GM12878 (cell line): ENCODE measurements at regions not wholly inside any gene's neighbourhood (a gene's known extent, or its start where the extent isn't known, plus 50 kb on each side); places are given as distances from the start of the nearest gene placed in this dataset.

ENCODE experiments used
- ATAC-seq: fragments of 200-7000 bp; cut with Tn5 transposase; 3 replicates; pipeline ENCODE4 v1.9.1; 2020; ENCODE audit warnings: mild to moderate bottlenecking, moderate library complexity
- BruUV-seq: library from RNA; stranded (reverse); fragments of 400-500 nt; replicated peaks from 2 replicates; lab custom pipeline; 2021; lab: Mats Ljungman, UMichigan
- CTCF ChIA-PET: fragments of 300-600 bp; sonication (Branson Sonifier 250); formaldehyde crosslinking; extraction: SDS; loops from one replicate; lab custom pipeline; 2021; ENCODE audit warnings: inconsistent platforms; lab: Yijun Ruan, JAX
- POLR2A ChIA-PET: fragments of 350-600 bp; formaldehyde crosslinking; extraction: SDS; loops from one replicate; lab custom pipeline; 2021; ENCODE audit warnings: inconsistent platforms; lab: Charles Lee
- RAD21 ChIA-PET: fragments of 300-600 bp; sonication (Branson Sonifier 250); formaldehyde crosslinking; loops from one replicate; lab custom pipeline; 2023; ENCODE audit warnings: antibody characterized with exemption; ENCODE audit not compliant: unreplicated experiment; lab: Charles Lee
- SMC1A ChIA-PET: fragments of 300-600 bp; sonication (Branson Sonifier 250); formaldehyde crosslinking; loops from one replicate; lab custom pipeline; 2023; ENCODE audit not compliant: unreplicated experiment, uncharacterized antibody; lab: Charles Lee
- DNase-seq: peaks from one replicate; pipeline ENCODE4 v3.0.0-alpha.2; 2011; ENCODE audit warnings: low read depth, low spot score
- FAIRE-seq: peaks from 3 replicates; lab custom pipeline; 2011; peaks lifted over from hg19 to GRCh38; lab: Jason Lieb, UNC
- H2AFZ ChIP-seq: 2 replicates; pipeline ENCODE4 v1.6.0; 2011; ENCODE audit warnings: low read depth, low read length, control low read depth; ENCODE audit not compliant: control insufficient read depth
- H3K27ac ChIP-seq: 2 replicates; pipeline ENCODE4 v1.5.1; 2011; ENCODE audit warnings: control low read depth; ENCODE audit not compliant: control insufficient read depth, insufficient read depth
- H3K27me3 ChIP-seq, 2 experiments: replicated peaks in 1 of 2; 2 replicates each; pipeline versions ENCODE4 v1.6.0 to v1.6.1; 2011; ENCODE audit warnings: low read length in 1 of 2; ENCODE audit not compliant: control insufficient read depth in 2 of 2, insufficient read depth in 2 of 2
- H3K36me3 ChIP-seq, 2 experiments: 2 replicates each; pipeline ENCODE4 v1.5.1; 2011; ENCODE audit warnings: low read length in 1 of 2; ENCODE audit not compliant: control insufficient read depth in 2 of 2, insufficient read depth in 2 of 2
- H3K4me1 ChIP-seq: 2 replicates; pipeline ENCODE4 v1.6.1; 2011; ENCODE audit warnings: mild to moderate bottlenecking, low read length, moderate library complexity, mixed read lengths; ENCODE audit not compliant: control insufficient read depth, insufficient read depth
- H3K4me2 ChIP-seq: 2 replicates; pipeline ENCODE4 v1.6.0; 2011; ENCODE audit warnings: control low read depth; ENCODE audit not compliant: control insufficient read depth, insufficient read depth
- H3K4me3 ChIP-seq: fragments of 200-600 bp; sonication (generic); 2 replicates; pipeline ENCODE4 v1.5.1; 2016
- H3K79me2 ChIP-seq: 2 replicates; pipeline ENCODE4 v1.6.0; 2011; ENCODE audit warnings: low read length; ENCODE audit not compliant: control insufficient read depth, insufficient read depth
- H3K9ac ChIP-seq: 2 replicates; pipeline ENCODE4 v1.8.0; 2011; ENCODE audit warnings: low read length, control low read depth, mixed read lengths; ENCODE audit not compliant: control insufficient read depth, insufficient read depth
- H3K9me3 ChIP-seq: replicated peaks from 3 replicates; pipeline ENCODE4 v1.5.1; 2011; ENCODE audit warnings: mild to moderate bottlenecking, low read length; ENCODE audit not compliant: control insufficient read depth, insufficient read depth
- H4K20me1 ChIP-seq: 2 replicates; pipeline ENCODE4 v1.6.0; 2011; ENCODE audit not compliant: control insufficient read depth, insufficient read depth
- BMI1 ChIP-seq: fragments of 450-650 bp; IDR thresholded peaks from 2 replicates; pipeline ENCODE4 v1.6.1; 2016; ENCODE audit warnings: mild to moderate bottlenecking, moderate library complexity, borderline replicate concordance
- BRCA1 ChIP-seq: IDR thresholded peaks from 2 replicates; pipeline ENCODE4 v1.6.1; 2011; ENCODE audit warnings: low read depth, low read length, improper control_type of control experiment
- CEBPB ChIP-seq, 2 experiments: fragments of 150-350 bp in 1 of 2; IDR thresholded peaks; 2 replicates each; pipeline ENCODE4 v1.6.1; 2012 to 2014; ENCODE audit warnings: low read depth in 2 of 2, low read length in 2 of 2, borderline replicate concordance in 1 of 2, inconsistent platforms in 1 of 2
- CHD2 ChIP-seq: IDR thresholded peaks from 2 replicates; pipeline ENCODE4 v1.6.1; 2011; ENCODE audit warnings: low read depth, low read length, improper control_type of control experiment, borderline replicate concordance
- EGR1 ChIP-seq, 2 experiments: IDR thresholded peaks; 1 replicate in 1 of 2; 2 replicates in 1 of 2; pipeline ENCODE4 v1.6.1; 2011 to 2012; ENCODE audit warnings: low read depth in 2 of 2, low read length in 2 of 2, borderline replicate concordance in 1 of 2, mild to moderate bottlenecking in 1 of 2, moderate library complexity in 1 of 2
- GABPA ChIP-seq: IDR thresholded peaks from 2 replicates; pipeline ENCODE4 v1.6.1; 2014; ENCODE audit warnings: antibody characterized with exemption, low read depth, mild to moderate bottlenecking, inconsistent platforms
- HCFC1 ChIP-seq: fragments of 150-350 bp; IDR thresholded peaks from 2 replicates; pipeline ENCODE4 v1.6.1; 2014; ENCODE audit warnings: low read length
- HDGF ChIP-seq: fragments of 450-650 bp; IDR thresholded peaks from 2 replicates; pipeline ENCODE4 v1.6.1; 2016; ENCODE audit warnings: antibody characterized with exemption
- KLF5 ChIP-seq: fragments of 450-650 bp; IDR thresholded peaks from 2 replicates; pipeline ENCODE4 v1.6.1; 2014; ENCODE audit warnings: mild to moderate bottlenecking; ENCODE audit not compliant: partially characterized antibody
- MEF2A ChIP-seq: IDR thresholded peaks from 2 replicates; pipeline ENCODE4 v1.6.1; 2011; ENCODE audit warnings: low read depth, mild to moderate bottlenecking, low read length, moderate library complexity; ENCODE audit not compliant: insufficient read depth
- PML ChIP-seq: IDR thresholded peaks from 2 replicates; pipeline ENCODE4 v1.6.1; 2012; ENCODE audit warnings: low read length, inconsistent platforms
- POU2F2 ChIP-seq: IDR thresholded peaks from 3 replicates; pipeline ENCODE4 v1.6.1; 2011; ENCODE audit warnings: low read depth, mild to moderate bottlenecking, low read length, borderline replicate concordance
- RAD21 ChIP-seq: IDR thresholded peaks from 2 replicates; pipeline ENCODE4 v1.6.1; 2011; ENCODE audit warnings: mild to moderate bottlenecking, low read depth, low read length, moderate library complexity; ENCODE audit not compliant: insufficient read depth
- TCF12 ChIP-seq: IDR thresholded peaks from 2 replicates; pipeline ENCODE4 v1.6.1; 2011; ENCODE audit warnings: low read depth, mild to moderate bottlenecking, low read length
- YBX1 ChIP-seq: fragments of 450-650 bp; IDR thresholded peaks from 2 replicates; pipeline ENCODE4 v1.6.1; 2016; ENCODE audit warnings: antibody characterized with exemption
- ZBED1 ChIP-seq: IDR thresholded peaks from 2 replicates; pipeline ENCODE4 v1.6.1; 2016; ENCODE audit warnings: borderline replicate concordance
- WGBS: methylation state at CpG from one replicate; pipeline ENCODE4 v1.1.6; 2016; ENCODE audit warnings: low lambda C conversion rate; ENCODE audit not compliant: insufficient replicate concordance, insufficient coverage; ENCODE audit errors: missing lambda C conversion rate; 5-methylcytosine and 5-hydroxymethylcytosine counted together
- in situ Hi-C: fragments of 300-500 bp; cut with MboI; formaldehyde crosslinking; loops from 9 replicates; pipeline ENCODE4 v1.14.3; 2018; ENCODE audit warnings: mixed read lengths
- intact Hi-C: fragments of 100-400 bp; cut with micrococcal nuclease; formaldehyde crosslinking; loops from one replicate; pipeline ENCODE4 v1.14.2; 2022; ENCODE audit not compliant: unreplicated experiment
- TF ChIP-seq, protein P1 (sequence below): IDR thresholded peaks from 2 replicates; pipeline ENCODE4 v1.6.1; 2011; ENCODE audit warnings: borderline replicate concordance, low read depth, mild to moderate bottlenecking, moderate library complexity, low read length; ENCODE audit not compliant: insufficient read depth, poor library complexity, severe bottlenecking
- TF ChIP-seq, protein P2 (sequence below): fragments of 450-650 bp; IDR thresholded peaks from 2 replicates; pipeline ENCODE4 v1.6.1; 2016; ENCODE audit warnings: mild to moderate bottlenecking
- TF ChIP-seq, protein P3 (sequence below): IDR thresholded peaks from 2 replicates; pipeline ENCODE4 v1.6.1; 2012; ENCODE audit warnings: low read depth, low read length, improper control_type of control experiment
- TF ChIP-seq, protein P4 (sequence below): fragments of 150-350 bp; IDR thresholded peaks from 2 replicates; pipeline ENCODE4 v1.6.1; 2014; ENCODE audit warnings: mild to moderate bottlenecking, low read depth, low read length

DNA sequence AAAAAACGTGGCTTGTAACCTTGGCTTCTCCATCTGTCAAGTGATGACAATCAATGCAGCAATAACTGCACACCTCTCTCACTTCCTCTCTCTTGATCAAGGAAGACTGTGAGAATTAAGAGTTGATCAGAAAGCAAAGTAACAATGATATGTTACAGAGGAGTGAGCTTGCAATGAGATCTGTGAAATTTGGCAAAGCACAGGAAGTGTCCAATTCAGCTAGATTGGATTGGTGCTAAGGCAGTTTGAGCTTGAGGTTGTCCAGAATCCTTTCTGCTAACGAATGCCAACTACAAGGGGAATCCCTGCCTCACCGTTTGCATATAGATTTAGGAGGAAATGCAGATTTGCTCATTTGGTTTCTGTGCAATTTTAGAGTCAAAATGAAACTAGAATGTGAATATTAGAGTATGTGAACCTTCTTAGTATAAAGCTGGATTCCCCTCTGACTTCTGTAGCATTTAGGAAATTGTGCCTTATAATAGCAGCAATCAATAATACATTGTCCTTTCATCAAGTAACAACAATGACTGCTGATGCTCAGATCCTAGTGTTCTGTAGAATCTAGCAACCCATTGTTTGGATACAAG is 346.4 kb downstream of the PTTG2 start:
- POLR2A ChIA-PET, result interaction anchor here (0.7 to 1.1 kb wide), 3 partner anchors 13 to 178 kb away, joined by 3 to 4 read pairs (median 3); no protein-coding TSS in a partner anchor
- Histone ChIP-seq H3K9me3 (peaks cover 9% of the 10 kb centered on the region; the same call in 2 of the 3 replicates), H3K4me1 (peaks cover 49% of the 10 kb centered on the region), H3K9ac (peak overlapping the region; percentile 55; the same call in 1 of the 2 replicates), H3K36me3 (no peaks in the 10 kb centered on the region), H3K4me3 (peak overlapping the region; percentile 24; the same call in 1 of the 2 replicates), H3K27ac (peak overlapping the region; percentile 71), H4K20me1 (no peaks in the 10 kb centered on the region), H3K27me3 (no peaks in the 10 kb centered on the region), H3K4me2 (peak overlapping the region; percentile 66), H3K79me2 (no peaks in the 10 kb centered on the region), H2AFZ (peak overlapping the region; percentile 55)
- RAD21 ChIA-PET, result interaction anchor here (0.8 to 1.7 kb wide), 9 partner anchors 13 to 424 kb away, joined by 3 to 24 read pairs (median 3); no protein-coding TSS in a partner anchor
- FAIRE-seq, result peak; percentile 95
- BruUV-seq, result no TSS peak
- SMC1A ChIA-PET, result interaction anchor here (0.7 to 2.5 kb wide), 8 partner anchors 8 to 369 kb away, joined by 3 to 19 read pairs (median 6); no protein-coding TSS in a partner anchor
- peak; percentile 74 for ATAC-seq
- peak; percentile 95 for DNase-seq
- WGBS, result 2% methylated on average over 3 of the region's 3 CpGs
- in situ Hi-C loops, result loop anchor here (25.0 kb wide), 1 partner anchor 556 kb away; the partner anchor contains the start of genes FAM114A1 and TLR6
- CTCF ChIA-PET, result interaction anchor here (0.8 to 5.5 kb wide), 7 partner anchors 13 to 499 kb away, joined by 3 to 29 read pairs (median 4); no protein-coding TSS in a partner anchor
- intact Hi-C loops, result no loop called here
- no peak for TF ChIP-seq RAD21
- peak; percentile 70; the same call in 1 of the 2 replicates for TF ChIP-seq ZBED1
- TF ChIP-seq, protein P1, sequence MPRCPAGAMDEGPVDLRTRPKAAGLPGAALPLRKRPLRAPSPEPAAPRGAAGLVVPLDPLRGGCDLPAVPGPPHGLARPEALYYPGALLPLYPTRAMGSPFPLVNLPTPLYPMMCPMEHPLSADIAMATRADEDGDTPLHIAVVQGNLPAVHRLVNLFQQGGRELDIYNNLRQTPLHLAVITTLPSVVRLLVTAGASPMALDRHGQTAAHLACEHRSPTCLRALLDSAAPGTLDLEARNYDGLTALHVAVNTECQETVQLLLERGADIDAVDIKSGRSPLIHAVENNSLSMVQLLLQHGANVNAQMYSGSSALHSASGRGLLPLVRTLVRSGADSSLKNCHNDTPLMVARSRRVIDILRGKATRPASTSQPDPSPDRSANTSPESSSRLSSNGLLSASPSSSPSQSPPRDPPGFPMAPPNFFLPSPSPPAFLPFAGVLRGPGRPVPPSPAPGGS, result peak; percentile 64
- TF ChIP-seq PML, result peak; percentile 42; the same call in 1 of the 2 replicates
- no peak for TF ChIP-seq HDGF
- TF ChIP-seq, protein P2, sequence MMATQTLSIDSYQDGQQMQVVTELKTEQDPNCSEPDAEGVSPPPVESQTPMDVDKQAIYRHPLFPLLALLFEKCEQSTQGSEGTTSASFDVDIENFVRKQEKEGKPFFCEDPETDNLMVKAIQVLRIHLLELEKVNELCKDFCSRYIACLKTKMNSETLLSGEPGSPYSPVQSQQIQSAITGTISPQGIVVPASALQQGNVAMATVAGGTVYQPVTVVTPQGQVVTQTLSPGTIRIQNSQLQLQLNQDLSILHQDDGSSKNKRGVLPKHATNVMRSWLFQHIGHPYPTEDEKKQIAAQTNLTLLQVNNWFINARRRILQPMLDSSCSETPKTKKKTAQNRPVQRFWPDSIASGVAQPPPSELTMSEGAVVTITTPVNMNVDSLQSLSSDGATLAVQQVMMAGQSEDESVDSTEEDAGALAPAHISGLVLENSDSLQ, result peak; percentile 76
- no peak for TF ChIP-seq HCFC1
- no peak for TF ChIP-seq KLF5
- TF ChIP-seq EGR1 (IDR thresholded peaks at IDR 0.05; ENCODE audit: borderline replicate concordance in 1 of 2, low read depth in 2 of 2, low read length in 2 of 2), result no peak
- TF ChIP-seq, protein P3, sequence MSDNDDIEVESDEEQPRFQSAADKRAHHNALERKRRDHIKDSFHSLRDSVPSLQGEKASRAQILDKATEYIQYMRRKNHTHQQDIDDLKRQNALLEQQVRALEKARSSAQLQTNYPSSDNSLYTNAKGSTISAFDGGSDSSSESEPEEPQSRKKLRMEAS, result no peak
- peak; percentile 55; the same call in 1 of the 2 replicates for TF ChIP-seq GABPA
- peak; percentile 77 for TF ChIP-seq MEF2A
- TF ChIP-seq, protein P4, sequence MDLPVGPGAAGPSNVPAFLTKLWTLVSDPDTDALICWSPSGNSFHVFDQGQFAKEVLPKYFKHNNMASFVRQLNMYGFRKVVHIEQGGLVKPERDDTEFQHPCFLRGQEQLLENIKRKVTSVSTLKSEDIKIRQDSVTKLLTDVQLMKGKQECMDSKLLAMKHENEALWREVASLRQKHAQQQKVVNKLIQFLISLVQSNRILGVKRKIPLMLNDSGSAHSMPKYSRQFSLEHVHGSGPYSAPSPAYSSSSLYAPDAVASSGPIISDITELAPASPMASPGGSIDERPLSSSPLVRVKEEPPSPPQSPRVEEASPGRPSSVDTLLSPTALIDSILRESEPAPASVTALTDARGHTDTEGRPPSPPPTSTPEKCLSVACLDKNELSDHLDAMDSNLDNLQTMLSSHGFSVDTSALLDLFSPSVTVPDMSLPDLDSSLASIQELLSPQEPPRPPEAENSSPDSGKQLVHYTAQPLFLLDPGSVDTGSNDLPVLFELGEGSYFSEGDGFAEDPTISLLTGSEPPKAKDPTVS, result no peak
- peak; percentile 100 for TF ChIP-seq POU2F2
- TF ChIP-seq BRCA1, result no peak
- 0 out of 2 replicates have a peak, but pooled peaks have one; percentile 48 for TF ChIP-seq BMI1
- TF ChIP-seq CHD2, result 0 out of 2 replicates have a peak, but pooled peaks have one; percentile 48
- 0 out of 2 replicates have a peak, but pooled peaks have one; percentile 9 for TF ChIP-seq TCF12
- peak in 1 of 2 experiments; percentile 92; a peak in 2 of 4 replicates for TF ChIP-seq CEBPB (IDR thresholded peaks at IDR 0.05; ENCODE audit: borderline replicate concordance in 1 of 2, low read depth in 2 of 2, low read length in 2 of 2)
- no peak for TF ChIP-seq YBX1
